ENCODE measurements at regions not wholly inside any gene's neighbourhood (a gene's known extent, or its start where the extent isn't known, plus 50 kb on each side); places are given as distances from the start of the nearest gene placed in this dataset.

DNA sequence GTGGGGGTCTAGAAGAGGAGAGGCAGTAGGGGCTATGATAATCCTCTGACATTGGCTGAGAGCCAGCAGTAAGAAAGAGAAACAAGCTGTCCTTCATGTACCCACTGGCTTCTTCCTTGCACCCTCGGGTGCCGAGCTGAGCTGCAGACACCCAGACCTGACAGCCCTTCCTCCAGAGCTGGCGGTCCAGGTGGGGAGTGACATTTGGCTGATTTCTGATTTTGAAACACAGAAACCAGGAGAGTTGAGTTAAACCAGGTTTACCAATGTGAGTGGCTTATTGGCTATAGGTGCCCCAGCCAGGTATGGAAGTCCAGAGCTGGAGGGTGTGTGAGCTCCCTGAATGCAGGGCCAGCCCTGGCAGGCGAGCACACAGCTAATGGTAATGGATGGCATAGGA, 59.2 kb downstream of the GADD45G start:
- no peak overlapping the region for H2BK120ac ChIP-seq (replicated peaks; ENCODE audit: low read depth, low read length)
- ChIA-PET POLR2A (ENCODE audit: partially characterized antibody) (interaction anchor here (1.0 to 2.7 kb wide), 3 partner anchors 13 to 61 kb away, joined by 3 to 20 read pairs (median 4); no protein-coding TSS in a partner anchor), CTCF (ENCODE audit: partially characterized antibody) (interaction anchor here (0.6 to 1.2 kb wide), 4 partner anchors 55 to 478 kb away, joined by 3 read pairs; no protein-coding TSS in a partner anchor)
- no peak overlapping the region for H3K4me3 ChIP-seq (ENCODE audit: extremely low read depth in 1 of 4, insufficient read depth in 2 of 4, low read depth in 3 of 4, low read length in 4 of 4)
- H3K9ac ChIP-seq (replicated peaks in 1 of 4; ENCODE audit: extremely low read depth in 1 of 4, low read depth in 3 of 4, low read length in 3 of 4), result no peak overlapping the region
- H3K79me2 ChIP-seq (ENCODE audit: control insufficient read depth in 1 of 2, insufficient read depth in 2 of 2, low read length in 2 of 2), result no peaks in the 10 kb centered on the region
- no peak overlapping the region for H3K23ac ChIP-seq (ENCODE audit: insufficient read length)
- H2BK12ac ChIP-seq (ENCODE audit: low read depth, low read length), result peak overlapping the region; percentile 29; the same call in 1 of the 2 replicates
- no peak overlapping the region for H3K27ac ChIP-seq (ENCODE audit: low read depth, low read length)
- no peaks in the 10 kb centered on the region for H3K36me3 ChIP-seq (ENCODE audit: control insufficient read depth in 2 of 4, insufficient read depth in 4 of 4, low read length in 3 of 4)
- WGBS, 2 experiments (ENCODE audit: extremely low coverage in 1 of 2, insufficient coverage in 1 of 2, insufficient read length in 1 of 2, insufficient replicate concordance in 2 of 2, low coverage in 1 of 2, low lambda C conversion rate in 2 of 2, missing lambda C conversion rate in 1 of 2), result 87% methylated on average over 4 of the region's 4 CpGs; no CpG with 5 or more reads in 1 of the 2 experiments
- no peaks in the 10 kb centered on the region; a peak in 2 of 7 replicates for H3K27me3 ChIP-seq (replicated peaks in 1 of 4; ENCODE audit: control insufficient read depth in 3 of 4, extremely low read depth in 1 of 4, insufficient read depth in 3 of 4, low read length in 3 of 4)
- no peak overlapping the region for H3K18ac ChIP-seq (ENCODE audit: extremely low read depth, low read length)
- H2AK5ac ChIP-seq (ENCODE audit: low read depth, low read length), result no peak overlapping the region; the same call in 1 of the 2 replicates
- no peaks in the 10 kb centered on the region for H3K23me2 ChIP-seq (ENCODE audit: low read depth, low read length)
- H4K5ac ChIP-seq (ENCODE audit: insufficient read length, low read depth, low read length), result no peak overlapping the region
- H3K14ac ChIP-seq (ENCODE audit: insufficient read length), result no peak overlapping the region
- peaks cover 8 to 26% (median 12%) of the 10 kb centered on the region in 4 experiments for H3K4me1 ChIP-seq (replicated peaks in 1 of 4; ENCODE audit: control insufficient read depth in 3 of 4, insufficient read depth in 4 of 4, low read length in 3 of 4)
- no peaks in the 10 kb centered on the region for H3K79me1 ChIP-seq (ENCODE audit: low read depth, low read length)
- 0 out of 2 replicates have a peak overlapping the region, but pooled peaks have one; percentile 33 for H2BK15ac ChIP-seq (ENCODE audit: low read length)
- H2AFZ ChIP-seq (ENCODE audit: low read length), result no peak overlapping the region
- H3K56ac ChIP-seq (replicated peaks; ENCODE audit: insufficient read length, low read depth, low read length), result no peak overlapping the region
- H4K20me1 ChIP-seq (replicated peaks in 1 of 2; ENCODE audit: control insufficient read depth in 1 of 2, insufficient read depth in 2 of 2, low read length in 2 of 2), result no peaks in the 10 kb centered on the region
- no peak overlapping the region for H4K8ac ChIP-seq (ENCODE audit: extremely low read depth, insufficient read depth, low read length)
- H3K4ac ChIP-seq (replicated peaks; ENCODE audit: insufficient read length, low read depth, low read length), result no peak overlapping the region
- DNase-seq (ENCODE audit: low read depth in 1 of 2, low spot score in 2 of 2), result no peak
- no peak overlapping the region for H3K4me2 ChIP-seq (ENCODE audit: insufficient read depth in 1 of 2, low read depth in 2 of 2, low read length in 2 of 2)
- H3K9me3 ChIP-seq (ENCODE audit: insufficient read depth in 2 of 2, low read depth in 1 of 2, low read length in 1 of 2), result no peaks in the 10 kb centered on the region; a peak in 1 of 4 replicates
- peak overlapping the region; percentile 5; the same call in 1 of the 2 replicates for H2BK20ac ChIP-seq (ENCODE audit: low read length)
- FAIRE-seq, result no peak
- H2BK5ac ChIP-seq (ENCODE audit: low read depth, low read length), result no peak overlapping the region
- H4K91ac ChIP-seq (replicated peaks; ENCODE audit: insufficient read length, low read length), result no peak overlapping the region
- TF ChIP-seq ZNF274 (IDR thresholded peaks at IDR 0.05; ENCODE audit: borderline replicate concordance, extremely low read depth, low read length) (no peak), POLR2A (IDR thresholded peaks at IDR 0.05; ENCODE audit: control extremely low read depth in 1 of 2, low read depth in 2 of 2, low read length in 2 of 2) (no peak)

Data from H1 (cell line).